HG03045 (cell line): ENCODE measurements at regions not wholly inside any gene's neighbourhood (a gene's known extent, or its start where the extent isn't known, plus 50 kb on each side); places are given as distances from the start of the nearest gene placed in this dataset.

ENCODE experiments used
- ATAC-seq: cut with Tn5 transposase; IDR thresholded peaks from one replicate; pipeline ENCODE4 v1.9.1; 2021; ENCODE audit warnings: mild to moderate bottlenecking, moderate library complexity; ENCODE audit not compliant: unreplicated experiment

DNA sequence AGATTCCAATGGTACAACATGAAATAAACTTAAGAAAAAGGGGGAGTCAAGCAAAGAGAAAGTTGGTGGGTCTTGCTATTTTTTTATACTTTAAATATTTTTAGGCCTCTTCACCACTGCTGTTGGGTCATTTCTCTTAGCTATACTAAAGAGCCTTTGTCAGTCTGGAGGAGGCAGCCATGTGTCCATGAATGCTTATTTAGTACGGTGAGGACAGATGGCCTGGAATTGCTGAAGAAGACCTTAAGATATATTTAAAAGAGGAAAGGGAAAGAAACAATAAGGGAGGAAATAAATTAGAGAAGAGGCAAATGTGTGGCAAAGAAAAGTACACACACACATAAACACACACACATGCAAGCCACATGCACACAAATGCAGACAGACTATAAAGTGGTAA lies 560.5 kb upstream of the MEF2C start:
- ATAC-seq: no peak

DNA sequence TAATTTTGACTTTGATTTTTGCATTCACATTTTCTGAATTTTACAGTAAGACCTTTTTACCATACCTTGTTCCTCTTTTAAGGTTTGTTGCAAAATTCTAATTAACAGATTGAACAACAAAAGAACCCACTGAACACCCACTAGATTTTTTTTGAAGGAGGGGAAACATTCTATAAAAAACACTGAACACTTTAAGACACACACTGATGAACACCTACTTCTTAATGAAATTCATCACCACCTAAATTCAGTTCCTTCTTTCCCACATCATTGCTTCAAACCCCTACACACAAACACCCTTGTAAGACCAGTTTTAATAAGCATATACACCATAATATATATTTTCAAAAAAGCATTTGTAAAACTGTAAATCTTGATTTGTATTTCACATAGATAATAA lies 559.0 kb upstream of the MEF2C start:
- ATAC-seq: no peak

DNA sequence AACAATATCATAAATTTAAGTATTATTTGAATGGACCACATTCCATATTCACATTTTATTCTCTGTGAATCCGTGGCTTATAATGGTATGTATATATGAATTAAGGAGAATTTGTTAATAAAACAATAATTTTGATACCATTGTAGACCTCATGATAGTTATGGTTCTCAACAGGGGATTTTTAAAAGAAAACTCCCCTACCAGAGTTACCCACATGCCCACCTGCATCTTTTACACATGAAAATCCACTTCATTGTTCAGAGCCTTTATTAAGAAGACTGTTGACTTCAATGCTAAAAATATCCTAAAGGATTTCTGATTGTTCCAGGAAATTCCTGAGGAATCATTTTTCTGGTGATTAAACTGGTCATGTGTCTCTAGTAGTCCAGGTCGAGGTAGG lies 557.7 kb upstream of the MEF2C start:
- no peak for ATAC-seq

DNA sequence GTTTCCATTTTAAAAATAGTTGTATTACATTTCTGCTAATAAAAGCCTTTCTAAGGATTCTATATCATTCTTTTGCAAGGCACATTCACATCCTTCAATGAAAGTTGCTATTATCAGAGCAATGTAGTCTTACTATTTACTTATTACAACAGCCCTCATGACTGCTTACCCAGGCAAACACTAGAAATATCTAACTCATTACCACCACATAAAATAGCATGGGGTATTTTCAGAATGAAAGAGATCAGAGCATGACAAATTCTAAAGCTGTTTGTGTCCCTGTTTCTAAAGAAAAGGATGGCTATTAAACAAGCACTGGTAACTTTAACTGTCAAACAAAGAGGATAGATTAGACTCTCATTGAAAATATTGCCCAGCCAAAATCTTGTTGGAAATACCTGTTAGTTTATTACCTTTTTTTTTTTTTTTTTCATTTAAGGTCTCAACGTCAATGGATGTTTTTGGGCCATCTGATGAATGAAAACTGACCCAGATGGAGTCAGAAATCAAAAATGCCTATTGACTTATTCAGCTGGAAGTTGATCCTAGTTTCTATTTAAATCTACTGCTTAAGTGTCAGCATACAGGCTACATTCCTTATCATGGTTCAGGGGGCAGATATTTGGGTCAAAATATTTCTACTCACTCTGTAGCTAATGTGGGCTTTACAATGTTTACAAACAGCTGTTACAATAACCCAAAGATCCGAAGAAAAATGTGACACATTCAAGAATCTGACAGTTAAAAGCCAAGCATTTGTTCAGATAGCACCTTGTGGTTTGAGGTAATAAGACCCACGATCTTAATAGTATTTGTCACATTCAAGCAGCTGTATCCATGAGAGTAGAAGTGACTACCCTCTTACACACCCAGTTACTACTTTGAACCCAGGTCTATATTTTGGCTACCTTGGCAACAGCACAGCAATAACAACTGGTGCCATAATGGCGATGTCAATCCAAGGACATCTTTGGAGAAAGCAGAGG lies 554.8 kb upstream of the MEF2C start:
- no peak for ATAC-seq

DNA sequence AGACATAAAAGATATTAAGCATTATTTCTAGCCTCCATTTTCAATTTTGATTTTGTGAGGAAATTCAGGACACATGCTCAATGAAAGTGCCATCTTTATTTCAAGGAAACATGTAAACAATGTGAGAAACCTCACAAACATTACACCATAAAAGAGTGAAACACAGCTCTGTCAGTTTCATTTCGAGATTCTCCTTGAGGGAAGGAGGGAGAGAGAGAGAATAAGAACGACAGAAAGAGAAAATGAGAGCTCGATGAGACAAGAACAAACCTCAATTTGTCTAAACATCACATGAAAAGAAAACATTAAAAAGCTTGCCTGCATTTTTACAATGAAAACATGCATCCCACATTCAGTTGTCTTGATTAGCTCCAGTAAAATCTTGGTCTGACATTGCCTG lies 553.5 kb upstream of the MEF2C start:
- peak; percentile 41 for ATAC-seq

DNA sequence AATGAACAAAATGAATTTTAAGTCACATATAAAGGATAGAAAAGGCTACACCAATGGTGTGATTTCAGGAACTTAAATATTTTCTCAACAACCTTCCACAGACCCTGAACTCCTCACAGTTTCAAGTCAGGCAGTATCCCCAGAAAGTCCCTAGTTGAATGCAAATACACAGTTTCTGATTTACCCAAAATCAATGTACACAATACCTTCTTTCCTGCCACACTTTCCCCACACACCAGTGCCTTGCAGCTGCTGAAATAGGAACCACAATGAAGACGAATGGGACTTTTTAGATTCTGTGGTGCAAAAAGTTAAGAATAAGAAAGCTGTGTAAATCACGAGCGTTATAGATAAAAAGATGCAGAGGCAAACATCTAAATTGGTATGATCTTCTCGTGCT lies 552.4 kb upstream of the MEF2C start:
- peak; percentile 80 for ATAC-seq

DNA sequence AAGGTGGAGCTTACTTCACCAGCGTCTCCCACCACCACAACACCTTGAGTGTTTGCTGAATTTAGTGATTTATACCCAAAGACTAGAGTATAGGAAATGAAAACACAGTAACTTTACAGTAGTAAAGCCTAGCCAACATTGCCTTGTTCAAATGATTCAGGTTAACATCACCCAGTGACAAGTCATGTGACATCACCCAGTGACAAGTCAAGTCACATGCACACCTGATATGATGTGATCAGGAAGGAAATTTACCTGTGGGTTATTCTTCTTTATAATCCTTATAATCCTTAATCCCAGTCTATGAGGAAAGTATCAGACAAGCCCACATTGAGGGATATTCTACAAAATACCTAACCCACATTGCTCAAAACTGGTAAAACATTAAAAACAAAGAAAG lies 545.6 kb upstream of the MEF2C start:
- no peak for ATAC-seq

DNA sequence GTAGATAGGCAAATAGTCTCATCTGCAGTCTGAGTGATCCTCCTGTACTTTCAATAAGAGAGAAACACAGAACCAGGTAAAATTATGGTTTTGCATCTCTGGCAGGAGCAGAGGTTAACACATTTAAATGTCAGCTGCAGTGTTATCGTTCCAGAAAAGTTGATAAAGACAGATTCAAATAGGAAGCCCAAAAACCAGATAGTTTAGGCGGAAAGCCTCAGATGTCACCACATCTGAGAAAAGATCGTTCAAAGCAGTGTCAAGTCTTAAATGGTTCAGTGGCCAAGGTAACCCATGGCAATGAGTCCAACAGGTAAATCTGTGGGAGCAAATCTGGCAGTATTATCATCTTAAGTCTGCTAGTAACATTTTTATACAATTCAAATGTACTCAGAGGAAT lies 542.1 kb upstream of the MEF2C start:
- ATAC-seq: no peak

DNA sequence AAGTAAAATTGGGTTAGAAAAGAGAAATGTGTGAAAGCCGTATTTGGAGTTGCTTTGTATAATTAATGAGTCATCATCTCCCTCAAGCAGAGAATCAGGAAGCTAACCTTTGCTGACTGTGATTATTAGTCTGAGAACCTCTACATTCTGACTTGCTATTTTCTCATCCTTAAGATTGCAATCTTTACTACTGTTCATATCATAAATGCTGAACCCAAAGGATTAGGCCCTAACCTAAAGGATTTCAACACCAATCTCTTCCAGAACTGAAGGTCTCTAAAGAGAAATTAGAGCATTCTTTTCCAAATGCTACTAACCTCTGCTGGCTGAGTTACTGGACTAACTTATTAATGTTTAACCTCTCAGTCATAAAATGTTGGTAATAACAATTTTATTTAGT lies 538.1 kb upstream of the MEF2C start:
- no peak for ATAC-seq

DNA sequence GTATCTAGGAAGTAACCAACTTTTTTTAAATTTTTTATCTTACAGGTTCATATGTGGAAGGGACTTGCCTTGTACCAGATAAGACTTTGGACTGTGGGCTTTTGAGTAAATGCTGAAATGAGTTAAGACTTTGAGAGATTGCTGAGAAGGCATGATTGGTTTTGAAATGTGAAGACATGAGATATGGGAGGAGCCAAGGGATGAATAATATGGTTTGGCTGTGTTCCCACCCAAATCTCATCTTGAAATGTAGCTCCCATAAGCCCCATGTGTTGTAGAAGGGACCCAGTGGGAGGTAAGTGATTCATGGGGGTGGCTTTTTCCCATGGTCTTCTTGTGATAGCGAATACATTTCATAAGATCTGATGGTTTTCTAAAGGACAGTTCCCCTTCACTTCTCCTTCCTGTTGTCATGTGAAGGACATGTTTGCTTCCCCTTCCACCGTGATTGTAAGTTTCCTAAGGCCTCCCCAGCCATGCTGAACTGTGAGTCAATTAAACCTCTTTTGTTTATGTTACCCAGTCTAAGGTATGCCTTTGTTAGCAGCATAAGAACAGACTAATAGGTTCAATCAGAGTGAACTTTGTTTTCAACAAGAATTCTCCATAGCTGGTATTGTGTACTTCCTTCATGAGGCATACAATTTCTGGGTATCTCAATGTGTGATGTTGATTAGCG lies 535.6 kb upstream of the MEF2C start:
- no peak for ATAC-seq

DNA sequence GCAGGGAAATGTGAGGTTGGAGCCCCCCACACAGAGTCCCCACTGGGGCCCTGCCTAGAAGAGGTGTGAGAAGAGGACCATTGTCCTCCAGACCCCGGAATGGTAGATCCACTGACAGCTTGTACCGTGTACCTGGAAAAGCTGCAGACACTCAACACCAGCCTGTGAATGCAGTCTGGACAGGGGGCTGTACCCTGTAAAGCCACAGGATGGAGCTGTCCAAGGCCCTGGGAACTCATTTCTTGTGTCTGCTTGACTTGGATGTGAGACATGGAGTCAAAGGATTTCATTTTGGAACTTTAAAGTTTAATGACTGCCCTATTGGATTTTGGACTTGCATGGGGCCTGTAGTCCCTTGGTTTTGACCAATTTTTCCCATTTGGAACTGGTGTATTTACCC lies 535.0 kb upstream of the MEF2C start:
- ATAC-seq: no peak

DNA sequence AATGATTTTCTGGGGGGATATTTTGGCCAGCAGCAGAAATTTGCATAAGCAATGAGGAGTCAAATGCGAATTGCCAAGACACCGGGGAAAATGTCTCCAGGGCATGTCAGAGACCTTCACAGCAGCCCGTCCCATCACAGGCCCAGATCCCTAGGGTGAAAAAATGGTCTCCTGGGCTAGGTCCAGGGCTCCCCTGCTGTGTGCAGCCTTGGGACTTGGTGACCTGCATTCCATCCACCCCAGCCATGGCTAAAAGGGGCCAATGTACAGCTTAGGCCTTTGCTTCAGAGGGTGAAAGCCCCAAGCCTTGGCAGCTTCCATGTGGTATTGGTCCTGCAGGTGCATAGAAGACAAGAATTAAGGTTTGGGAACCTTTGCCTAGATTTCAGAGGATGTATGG lies 534.5 kb upstream of the MEF2C start:
- ATAC-seq: no peak

DNA sequence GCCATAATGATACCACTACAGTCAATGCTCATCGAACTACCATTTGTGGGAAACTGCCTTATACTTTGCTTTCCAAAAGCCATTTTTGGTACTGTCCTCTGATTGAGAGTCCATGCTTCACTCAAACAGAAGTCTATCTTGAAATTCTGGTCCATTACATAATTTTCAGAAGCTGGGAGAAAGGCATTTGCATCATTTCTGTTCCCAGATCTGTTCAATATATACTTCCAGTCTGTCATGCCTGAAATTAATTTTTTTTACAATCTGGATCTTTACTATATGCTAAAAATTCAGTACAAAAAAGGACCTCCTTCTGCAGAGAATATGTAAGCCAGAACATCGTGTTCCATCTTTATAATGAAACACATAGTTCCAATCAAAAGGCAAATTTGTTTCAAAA lies 528.9 kb upstream of the MEF2C start:
- no peak for ATAC-seq

DNA sequence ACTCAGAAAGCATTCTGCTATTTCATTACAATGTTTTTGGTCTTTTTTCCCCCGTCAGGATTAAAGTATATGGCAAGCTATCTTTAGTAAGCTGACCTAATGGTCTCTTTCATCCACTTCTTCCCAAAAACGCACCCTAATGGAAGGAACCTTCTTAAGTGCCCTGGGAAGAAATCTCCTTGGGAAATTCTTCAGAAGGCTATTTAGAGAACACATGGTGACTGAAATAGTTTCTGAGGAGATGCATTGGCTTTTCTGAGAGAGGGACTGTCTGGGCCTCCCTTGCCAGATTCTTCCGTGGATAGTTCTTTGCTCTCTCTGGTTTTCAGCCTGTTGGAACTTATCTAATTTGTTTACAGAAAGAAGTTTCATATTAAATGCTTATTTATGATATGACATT lies 524.1 kb upstream of the MEF2C start:
- no peak for ATAC-seq

DNA sequence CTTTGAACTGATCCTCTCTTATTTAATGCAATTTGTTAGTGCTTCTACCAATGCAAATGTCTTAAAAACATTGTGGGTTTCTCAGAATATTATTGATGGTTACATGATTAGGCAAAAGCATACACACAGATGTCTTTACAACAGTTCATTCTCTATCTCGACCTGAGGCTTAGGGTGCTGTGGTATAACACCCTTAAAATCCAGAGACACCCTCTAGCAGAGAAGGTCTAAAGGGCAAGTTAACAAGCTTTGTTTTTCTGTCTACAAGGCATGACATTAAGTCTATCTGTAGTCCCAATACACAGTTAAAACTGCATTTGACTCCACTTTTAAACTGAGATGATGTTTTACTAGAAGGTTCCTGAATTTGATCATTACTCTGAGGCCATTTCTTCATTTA lies 518.7 kb upstream of the MEF2C start:
- ATAC-seq: no peak

DNA sequence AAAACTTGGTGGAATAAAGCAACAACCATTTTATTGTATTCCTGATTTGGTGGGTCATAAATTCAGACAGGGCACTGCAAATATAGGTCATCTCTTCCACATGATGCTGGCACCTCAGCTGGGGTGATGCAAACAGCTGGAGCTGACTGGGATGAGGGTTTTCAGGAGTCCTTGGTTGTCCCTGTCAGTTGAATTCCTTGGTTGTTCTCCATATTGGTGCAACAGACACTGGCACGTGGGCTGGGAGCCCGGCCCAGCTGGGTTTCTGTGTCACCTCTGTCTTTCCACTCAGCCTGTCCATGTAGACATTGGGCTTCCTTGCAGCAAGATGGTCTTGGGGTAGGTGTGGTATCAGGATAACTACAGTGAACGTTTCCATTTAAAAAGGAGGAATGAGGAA lies 518.0 kb upstream of the MEF2C start:
- no peak for ATAC-seq

DNA sequence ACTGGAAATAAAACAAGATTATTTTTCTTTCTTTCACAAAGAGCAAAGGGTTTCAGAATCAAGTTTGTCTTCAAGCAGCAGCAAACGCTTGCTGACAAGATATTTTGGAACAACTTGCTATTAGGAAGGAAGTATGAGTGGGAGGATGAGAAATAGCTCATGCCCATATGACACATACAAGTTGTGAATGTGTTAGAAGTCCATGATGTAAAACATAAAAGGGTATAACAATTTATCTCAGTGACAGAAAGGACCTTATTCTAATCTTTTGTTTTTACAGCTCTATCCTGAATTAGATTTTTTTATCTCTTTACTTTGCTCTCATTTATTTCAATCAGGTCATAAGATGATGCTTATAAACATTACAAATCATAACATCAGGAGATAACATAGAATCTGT lies 516.6 kb upstream of the MEF2C start:
- no peak for ATAC-seq

DNA sequence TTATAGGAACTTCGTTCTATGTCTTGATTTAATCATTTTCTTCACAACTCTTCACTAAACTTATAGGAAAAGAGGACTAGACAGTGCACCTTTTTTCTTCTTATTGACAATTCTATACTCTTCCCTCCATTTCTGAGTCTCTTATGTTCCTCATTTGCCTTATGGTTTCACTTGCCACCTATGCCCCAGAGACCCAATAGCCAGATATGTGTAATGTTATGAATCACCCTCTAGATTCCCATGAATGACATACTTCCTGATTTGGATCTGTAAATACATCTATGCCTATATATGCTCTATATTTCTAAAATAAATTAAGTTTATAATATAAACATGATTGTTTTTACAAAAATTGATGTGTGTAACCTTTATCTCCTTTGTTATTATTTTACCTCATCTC lies 514.1 kb upstream of the MEF2C start:
- ATAC-seq: peak; percentile 55

DNA sequence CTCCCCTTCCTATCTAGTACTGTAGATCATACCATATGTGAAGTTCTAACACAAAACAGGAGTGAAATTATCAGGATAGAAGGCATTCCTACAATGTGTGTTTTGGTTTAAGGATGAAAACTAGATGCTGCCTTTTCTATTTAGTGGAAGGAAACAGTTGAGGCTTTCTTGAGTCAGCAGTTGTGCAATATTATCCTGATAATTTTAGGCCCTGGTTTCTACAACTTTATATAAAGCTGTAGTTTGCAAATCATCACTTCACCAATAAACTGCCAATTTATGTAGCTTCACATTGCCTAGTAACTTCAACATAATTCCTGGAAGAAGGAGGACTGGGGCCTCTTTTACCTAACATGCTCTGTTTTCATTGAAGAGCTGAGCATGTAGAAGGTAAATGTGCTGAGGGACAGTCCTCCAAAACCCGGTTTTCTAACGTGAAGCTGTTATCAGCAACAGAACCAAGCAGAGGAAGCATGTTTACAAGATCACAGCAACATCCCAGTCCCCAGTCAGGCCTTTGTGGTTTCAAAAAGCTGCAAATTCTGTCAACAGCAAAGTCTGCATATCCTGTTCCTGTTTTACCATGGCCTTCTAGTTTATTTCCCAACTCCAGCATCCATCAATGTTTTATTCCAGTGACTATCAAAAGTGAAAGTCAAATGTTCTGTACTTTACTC lies 513.4 kb upstream of the MEF2C start:
- ATAC-seq: peak; percentile 49

DNA sequence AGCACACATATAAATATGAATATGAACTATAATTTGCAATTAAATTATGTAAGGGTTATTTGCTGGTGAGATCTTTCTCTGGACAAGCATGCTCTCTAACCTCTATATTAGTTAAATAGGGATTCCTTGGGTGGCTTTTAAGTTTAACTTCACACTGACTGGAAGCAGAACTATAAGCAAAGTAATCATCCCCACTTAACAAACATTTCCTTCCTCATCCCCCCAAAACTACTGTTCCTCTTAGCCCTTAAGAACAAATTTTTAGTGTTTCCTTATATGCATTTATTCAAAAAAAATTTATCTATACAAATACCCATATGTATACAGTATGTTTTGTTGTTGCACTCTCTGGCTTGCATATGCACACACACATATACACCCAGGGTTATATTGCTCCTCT lies 512.1 kb upstream of the MEF2C start:
- no peak for ATAC-seq

DNA sequence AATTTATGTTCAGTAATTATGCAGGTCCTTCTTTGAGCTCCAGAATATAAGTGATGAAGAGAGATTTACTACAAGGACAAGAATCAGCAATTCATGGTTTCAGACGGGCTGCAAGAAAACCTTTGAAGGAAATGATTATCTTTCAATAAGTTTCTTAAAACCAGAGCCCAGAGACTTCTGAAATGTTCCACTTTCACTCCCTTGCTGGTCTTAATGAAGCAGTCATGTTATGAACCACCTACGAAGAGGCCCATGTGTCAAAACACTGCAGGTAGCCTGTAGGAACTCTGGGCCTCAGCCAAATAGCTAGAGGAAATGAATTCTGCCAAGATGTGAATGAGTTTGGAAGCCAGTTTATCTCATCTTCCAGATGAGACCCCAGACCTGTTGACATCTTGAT lies 505.9 kb upstream of the MEF2C start:
- ATAC-seq: no peak

DNA sequence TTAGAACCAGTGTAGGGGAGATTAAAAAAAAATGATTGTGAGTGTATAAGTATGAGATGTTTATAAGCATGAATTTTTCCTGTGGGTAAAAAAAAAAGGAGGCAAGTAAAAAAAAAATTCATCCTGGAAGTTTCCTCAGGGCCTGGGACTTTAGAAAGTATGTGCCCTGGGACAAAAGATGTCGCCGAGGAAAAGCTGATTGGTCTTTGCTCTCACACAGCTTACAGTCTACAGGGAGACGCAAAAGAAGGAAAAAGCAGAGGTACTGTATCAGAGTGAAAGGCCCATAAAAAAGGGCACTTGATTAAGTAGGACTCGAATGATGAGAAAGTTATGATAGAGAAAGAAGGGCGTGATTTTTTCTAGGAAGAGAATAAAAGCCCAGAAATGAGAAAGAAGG lies 501.4 kb upstream of the MEF2C start:
- no peak for ATAC-seq
